ENCODE measurements at regions not wholly inside any gene's neighbourhood (a gene's known extent, or its start where the extent isn't known, plus 50 kb on each side); places are given as distances from the start of the nearest gene placed in this dataset.

DNA sequence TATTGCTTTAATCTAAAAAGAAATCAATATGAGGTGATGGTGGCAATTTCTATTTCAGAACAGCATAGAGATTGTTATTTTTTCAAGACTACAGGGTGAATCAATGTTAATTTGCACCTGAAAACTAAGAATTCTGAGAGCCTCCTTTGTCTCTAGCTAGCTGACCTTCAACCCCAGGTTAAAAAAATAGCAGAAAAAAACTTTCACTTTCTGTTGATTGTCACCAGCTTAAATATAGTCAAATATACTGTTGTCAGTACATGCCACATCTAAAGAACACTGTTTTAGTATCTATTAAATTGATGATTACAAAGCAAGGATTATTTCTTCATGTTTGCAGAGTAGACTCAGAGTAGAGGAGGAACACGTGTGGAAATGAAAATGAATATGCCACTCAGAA, 1371.4 kb downstream of the MAT2B start:
- Histone ChIP-seq H3K4me1 (ENCODE audit: control insufficient read depth, insufficient read depth, low read length) (no peaks in the 10 kb centered on the region), H3K4me3 (ENCODE audit: low read length) (no peak overlapping the region), H3K9ac (ENCODE audit: low read length) (no peak overlapping the region), H3K36me3 (ENCODE audit: control insufficient read depth, insufficient read depth, low read length) (no peaks in the 10 kb centered on the region), H3K27me3 (ENCODE audit: control insufficient read depth, insufficient read depth, low read length) (no peaks in the 10 kb centered on the region), H3K27ac (ENCODE audit: low read depth, low read length) (no peak overlapping the region)

- H3K36me3 ChIP-seq (ENCODE audit: control insufficient read depth, insufficient read depth, low read length) = no peaks in the 10 kb centered on the region
- no peak overlapping the region for H3K27ac ChIP-seq (ENCODE audit: low read depth, low read length)
- no peak overlapping the region for H3K9ac ChIP-seq (ENCODE audit: low read length)
- H3K27me3 ChIP-seq (ENCODE audit: control insufficient read depth, insufficient read depth, low read length) = no peaks in the 10 kb centered on the region
- H3K4me3 ChIP-seq (ENCODE audit: low read length) = no peak overlapping the region
- H3K4me1 ChIP-seq (ENCODE audit: control insufficient read depth, insufficient read depth, low read length) = no peaks in the 10 kb centered on the region
Observed at GRCh38 chr5:164881442-164881841, 1376.0 kb downstream of the MAT2B start.

GRCh38 chr5:164885179-164885578, 1379.8 kb downstream of the MAT2B start:
- H3K4me1 ChIP-seq (ENCODE audit: control insufficient read depth, insufficient read depth, low read length) = no peaks in the 10 kb centered on the region
- H3K4me3 ChIP-seq (ENCODE audit: low read length) = no peak overlapping the region
- no peak overlapping the region for H3K9ac ChIP-seq (ENCODE audit: low read length)
- no peaks in the 10 kb centered on the region for H3K36me3 ChIP-seq (ENCODE audit: control insufficient read depth, insufficient read depth, low read length)
- H3K27me3 ChIP-seq (ENCODE audit: control insufficient read depth, insufficient read depth, low read length) = no peaks in the 10 kb centered on the region
- no peak overlapping the region for H3K27ac ChIP-seq (ENCODE audit: low read depth, low read length)

DNA sequence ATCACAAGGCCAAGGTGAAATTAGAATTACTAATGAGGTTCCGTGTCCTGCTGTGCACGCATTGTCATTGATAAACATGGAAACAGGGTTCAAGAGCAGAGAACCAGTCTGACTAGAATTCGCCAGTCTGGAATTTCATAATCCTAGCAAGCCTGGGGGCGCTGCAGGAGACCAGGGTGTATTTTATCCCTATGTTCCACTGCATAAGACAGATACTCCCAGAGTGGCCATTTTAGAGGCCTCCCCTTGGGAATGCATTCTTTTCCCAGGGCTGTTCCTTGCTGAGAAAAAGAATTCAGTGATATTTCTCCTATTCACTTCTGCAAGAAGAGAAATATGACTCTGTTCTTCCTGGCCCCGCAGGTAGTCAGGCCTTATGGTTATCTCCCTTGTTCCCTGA, 1387.7 kb downstream of the MAT2B start:
- no peaks in the 10 kb centered on the region for H3K27me3 ChIP-seq (ENCODE audit: control insufficient read depth, insufficient read depth, low read length)
- H3K27ac ChIP-seq (ENCODE audit: low read depth, low read length) = no peak overlapping the region
- no peaks in the 10 kb centered on the region for H3K4me1 ChIP-seq (ENCODE audit: control insufficient read depth, insufficient read depth, low read length)
- no peak overlapping the region for H3K4me3 ChIP-seq (ENCODE audit: low read length)
- H3K36me3 ChIP-seq (ENCODE audit: control insufficient read depth, insufficient read depth, low read length) = no peaks in the 10 kb centered on the region
- H3K9ac ChIP-seq (ENCODE audit: low read length) = no peak overlapping the region

DNA sequence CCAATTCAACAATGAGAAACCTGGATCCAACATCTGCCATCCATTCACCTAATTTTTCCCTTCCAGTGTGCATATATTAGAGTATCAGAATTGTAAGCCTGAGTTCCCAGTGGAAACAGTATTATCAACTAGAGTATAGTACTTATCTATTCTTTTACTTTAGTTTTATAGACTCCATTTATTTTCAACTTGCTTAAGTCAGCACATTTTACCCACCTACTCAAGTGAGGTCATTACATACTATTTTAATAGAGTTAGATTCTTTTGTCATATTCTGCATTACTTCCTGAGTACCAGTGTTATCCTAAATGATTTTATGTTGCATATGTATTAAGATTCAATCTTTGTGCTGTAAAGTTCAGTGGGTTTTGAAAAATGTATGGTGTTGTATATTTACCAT, 1393.3 kb downstream of the MAT2B start:
- Histone ChIP-seq H3K36me3 (ENCODE audit: control insufficient read depth, insufficient read depth, low read length) (no peaks in the 10 kb centered on the region), H3K9ac (ENCODE audit: low read length) (no peak overlapping the region), H3K4me3 (ENCODE audit: low read length) (no peak overlapping the region), H3K4me1 (ENCODE audit: control insufficient read depth, insufficient read depth, low read length) (no peaks in the 10 kb centered on the region), H3K27me3 (ENCODE audit: control insufficient read depth, insufficient read depth, low read length) (no peaks in the 10 kb centered on the region), H3K27ac (ENCODE audit: low read depth, low read length) (no peak overlapping the region)

DNA sequence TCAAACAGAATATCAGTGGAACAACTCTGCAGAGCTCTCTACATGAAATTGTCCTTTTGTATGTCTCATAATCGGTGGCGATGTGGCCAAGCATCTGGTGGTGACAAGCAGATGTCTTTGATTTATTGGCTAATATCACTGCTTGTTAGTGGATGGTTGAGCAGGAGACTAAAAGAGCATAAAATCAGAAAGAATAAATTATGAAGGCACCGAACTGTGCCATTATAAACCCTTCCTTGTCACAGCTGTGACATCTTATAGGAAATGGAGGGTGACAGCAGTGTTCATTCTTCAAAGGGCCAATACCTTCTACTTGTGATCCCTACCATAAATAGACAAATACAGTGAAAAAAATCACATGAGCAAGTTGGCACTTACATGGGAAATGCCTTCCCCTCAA, 1404.3 kb downstream of the MAT2B start:
- Histone ChIP-seq H3K36me3 (ENCODE audit: control insufficient read depth, insufficient read depth, low read length) (no peaks in the 10 kb centered on the region), H3K4me3 (ENCODE audit: low read length) (no peak overlapping the region), H3K27me3 (ENCODE audit: control insufficient read depth, insufficient read depth, low read length) (no peaks in the 10 kb centered on the region), H3K27ac (ENCODE audit: low read depth, low read length) (no peak overlapping the region), H3K4me1 (ENCODE audit: control insufficient read depth, insufficient read depth, low read length) (no peaks in the 10 kb centered on the region), H3K9ac (ENCODE audit: low read length) (no peak overlapping the region)

DNA sequence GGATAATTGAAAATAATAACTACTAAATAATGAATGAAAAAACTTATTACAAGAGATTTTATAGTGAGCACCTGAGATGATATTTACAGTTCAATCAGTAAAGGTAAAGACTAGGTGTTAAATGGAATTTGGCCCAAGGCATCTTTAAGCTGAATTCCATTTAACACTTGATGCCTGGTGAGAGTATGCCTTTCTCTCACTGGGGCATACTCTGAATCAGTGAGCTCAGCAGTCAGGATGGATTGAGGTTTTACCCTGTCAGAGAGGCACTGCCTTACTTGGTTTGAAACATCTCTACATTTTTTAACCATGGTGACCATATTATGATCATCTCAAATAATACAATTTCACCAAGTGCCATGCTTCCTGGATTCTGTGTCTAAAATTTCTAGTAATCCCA, 1416.3 kb downstream of the MAT2B start:
- no peaks in the 10 kb centered on the region for H3K36me3 ChIP-seq (ENCODE audit: control insufficient read depth, insufficient read depth, low read length)
- H3K4me3 ChIP-seq (ENCODE audit: low read length) = no peak overlapping the region
- no peak overlapping the region for H3K9ac ChIP-seq (ENCODE audit: low read length)
- no peaks in the 10 kb centered on the region for H3K27me3 ChIP-seq (ENCODE audit: control insufficient read depth, insufficient read depth, low read length)
- no peak overlapping the region for H3K27ac ChIP-seq (ENCODE audit: low read depth, low read length)
- H3K4me1 ChIP-seq (ENCODE audit: control insufficient read depth, insufficient read depth, low read length) = no peaks in the 10 kb centered on the region

DNA sequence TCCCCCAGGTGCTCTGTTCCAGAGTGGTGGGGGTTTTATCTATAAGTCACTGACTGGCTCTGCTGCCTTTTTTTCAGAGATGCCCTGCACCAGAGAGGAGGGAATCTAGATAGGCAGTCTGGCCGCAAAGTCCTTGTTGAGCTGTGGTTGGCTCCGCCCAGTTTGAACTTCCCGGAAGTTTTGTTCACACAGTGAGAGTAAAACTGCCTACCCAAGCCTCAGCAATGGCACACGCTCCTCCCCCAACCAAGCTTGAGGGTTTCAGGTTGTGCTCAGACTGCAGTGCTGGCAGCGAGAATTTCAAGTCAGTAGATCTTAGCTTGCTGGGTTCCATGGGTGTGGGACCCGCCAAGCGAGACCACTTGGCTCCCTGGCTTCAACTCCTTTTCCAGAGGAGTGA, 1428.6 kb downstream of the MAT2B start:
- H3K27ac ChIP-seq (ENCODE audit: low read depth, low read length) = no peak overlapping the region
- no peak overlapping the region for H3K9ac ChIP-seq (ENCODE audit: low read length)
- no peaks in the 10 kb centered on the region for H3K27me3 ChIP-seq (ENCODE audit: control insufficient read depth, insufficient read depth, low read length)
- no peaks in the 10 kb centered on the region for H3K4me1 ChIP-seq (ENCODE audit: control insufficient read depth, insufficient read depth, low read length)
- no peak overlapping the region for H3K4me3 ChIP-seq (ENCODE audit: low read length)
- H3K36me3 ChIP-seq (ENCODE audit: control insufficient read depth, insufficient read depth, low read length) = no peaks in the 10 kb centered on the region

- Histone ChIP-seq H3K36me3 (ENCODE audit: control insufficient read depth, insufficient read depth, low read length) (no peaks in the 10 kb centered on the region), H3K27ac (ENCODE audit: low read depth, low read length) (no peak overlapping the region), H3K4me1 (ENCODE audit: control insufficient read depth, insufficient read depth, low read length) (no peaks in the 10 kb centered on the region), H3K9ac (ENCODE audit: low read length) (no peak overlapping the region), H3K27me3 (ENCODE audit: control insufficient read depth, insufficient read depth, low read length) (no peaks in the 10 kb centered on the region), H3K4me3 (ENCODE audit: low read length) (no peak overlapping the region)
Observed at GRCh38 chr5:164934561-164934960, 1429.1 kb downstream of the MAT2B start.

DNA sequence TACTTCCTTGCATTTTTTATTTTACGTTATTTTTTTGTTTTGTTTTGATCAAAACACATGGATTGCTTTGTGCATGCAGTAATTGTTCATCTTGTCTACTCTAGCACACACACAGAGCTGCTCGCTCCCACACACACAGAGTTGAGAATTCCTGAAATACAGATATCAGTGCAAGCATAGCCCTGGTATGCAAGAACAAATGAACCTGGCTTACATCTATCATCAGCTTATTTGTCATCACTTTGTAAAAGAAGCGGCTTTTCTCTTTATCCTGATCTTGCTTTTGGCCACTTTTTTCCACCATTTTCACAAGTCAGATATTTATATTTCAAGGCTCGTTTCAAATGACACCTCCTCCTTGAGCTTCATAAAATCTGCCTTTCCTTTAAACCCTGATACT, 1435.7 kb downstream of the MAT2B start:
- Histone ChIP-seq H3K4me3 (ENCODE audit: low read length) (no peak overlapping the region), H3K27me3 (ENCODE audit: control insufficient read depth, insufficient read depth, low read length) (no peaks in the 10 kb centered on the region), H3K27ac (ENCODE audit: low read depth, low read length) (no peak overlapping the region), H3K9ac (ENCODE audit: low read length) (no peak overlapping the region), H3K36me3 (ENCODE audit: control insufficient read depth, insufficient read depth, low read length) (no peaks in the 10 kb centered on the region), H3K4me1 (ENCODE audit: control insufficient read depth, insufficient read depth, low read length) (no peaks in the 10 kb centered on the region)

- Histone ChIP-seq H3K36me3 (ENCODE audit: control insufficient read depth, insufficient read depth, low read length) (no peaks in the 10 kb centered on the region), H3K4me1 (ENCODE audit: control insufficient read depth, insufficient read depth, low read length) (no peaks in the 10 kb centered on the region), H3K27ac (ENCODE audit: low read depth, low read length) (no peak overlapping the region), H3K9ac (ENCODE audit: low read length) (no peak overlapping the region), H3K4me3 (ENCODE audit: low read length) (no peak overlapping the region), H3K27me3 (ENCODE audit: control insufficient read depth, insufficient read depth, low read length) (no peaks in the 10 kb centered on the region)
Observed at GRCh38 chr5:164950927-164951326, 1445.5 kb downstream of the MAT2B start.

GRCh38 chr5:164951570-164951969, 1446.2 kb downstream of the MAT2B start:
- no peaks in the 10 kb centered on the region for H3K4me1 ChIP-seq (ENCODE audit: control insufficient read depth, insufficient read depth, low read length)
- H3K36me3 ChIP-seq (ENCODE audit: control insufficient read depth, insufficient read depth, low read length) = no peaks in the 10 kb centered on the region
- no peak overlapping the region for H3K4me3 ChIP-seq (ENCODE audit: low read length)
- no peak overlapping the region for H3K27ac ChIP-seq (ENCODE audit: low read depth, low read length)
- no peak overlapping the region for H3K9ac ChIP-seq (ENCODE audit: low read length)
- H3K27me3 ChIP-seq (ENCODE audit: control insufficient read depth, insufficient read depth, low read length) = no peaks in the 10 kb centered on the region

GRCh38 chr5:164958688-164959087, 1453.3 kb downstream of the MAT2B start:
- no peak overlapping the region for H3K27ac ChIP-seq (ENCODE audit: low read depth, low read length)
- H3K9ac ChIP-seq (ENCODE audit: low read length) = no peak overlapping the region
- H3K4me1 ChIP-seq (ENCODE audit: control insufficient read depth, insufficient read depth, low read length) = no peaks in the 10 kb centered on the region
- H3K27me3 ChIP-seq (ENCODE audit: control insufficient read depth, insufficient read depth, low read length) = no peaks in the 10 kb centered on the region
- no peaks in the 10 kb centered on the region for H3K36me3 ChIP-seq (ENCODE audit: control insufficient read depth, insufficient read depth, low read length)
- no peak overlapping the region for H3K4me3 ChIP-seq (ENCODE audit: low read length)

DNA sequence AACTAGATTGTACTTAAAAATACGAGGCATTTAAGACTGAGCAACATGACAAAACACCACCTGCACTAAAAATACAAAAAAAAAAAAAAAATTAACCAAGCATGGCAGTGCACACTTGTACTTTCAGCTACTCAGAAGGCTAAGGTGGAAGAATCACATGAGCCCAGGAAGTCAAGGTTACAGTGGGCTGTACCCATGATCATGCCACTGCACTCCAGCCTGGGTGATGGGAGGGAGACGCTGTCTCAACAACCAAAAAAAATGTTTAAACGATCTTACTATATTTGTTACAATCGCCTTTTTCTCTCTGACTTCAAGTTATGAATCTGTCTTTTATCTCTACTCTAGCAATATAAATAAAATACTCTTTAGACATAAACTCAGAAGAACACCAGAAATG, 1454.3 kb downstream of the MAT2B start:
- Histone ChIP-seq H3K4me3 (ENCODE audit: low read length) (no peak overlapping the region), H3K4me1 (ENCODE audit: control insufficient read depth, insufficient read depth, low read length) (no peaks in the 10 kb centered on the region), H3K27me3 (ENCODE audit: control insufficient read depth, insufficient read depth, low read length) (no peaks in the 10 kb centered on the region), H3K9ac (ENCODE audit: low read length) (no peak overlapping the region), H3K36me3 (ENCODE audit: control insufficient read depth, insufficient read depth, low read length) (no peaks in the 10 kb centered on the region), H3K27ac (ENCODE audit: low read depth, low read length) (no peak overlapping the region)

All from rectal smooth muscle tissue (tissue), 1 donor.